ENCODE measurements at regions not wholly inside any gene's neighbourhood (a gene's known extent, or its start where the extent isn't known, plus 50 kb on each side); places are given as distances from the start of the nearest gene placed in this dataset.

DNA sequence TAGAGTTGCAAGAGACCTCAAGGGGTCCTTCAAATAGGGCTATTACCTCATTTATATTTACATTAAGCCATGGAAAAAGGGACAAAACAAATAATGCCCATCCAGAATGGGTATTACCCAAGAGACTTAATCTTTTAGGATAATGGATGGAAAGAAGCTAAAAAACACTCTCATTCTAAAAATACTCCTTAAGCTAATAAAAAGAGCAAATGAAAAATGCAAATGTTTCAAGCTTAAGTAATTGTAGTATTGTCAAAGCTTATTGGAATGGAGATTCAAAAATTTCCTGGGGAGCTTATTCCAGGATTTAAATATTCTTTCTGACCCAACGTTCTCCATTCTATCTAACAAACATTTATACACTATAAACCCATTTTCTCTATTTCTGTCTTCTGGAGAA is 107.8 kb upstream of the SPIN4 start:
- no peak for TF ChIP-seq POLR2A (IDR thresholded peaks at IDR 0.05; ENCODE audit: extremely low read depth, insufficient read length)
- TF ChIP-seq, protein P1, sequence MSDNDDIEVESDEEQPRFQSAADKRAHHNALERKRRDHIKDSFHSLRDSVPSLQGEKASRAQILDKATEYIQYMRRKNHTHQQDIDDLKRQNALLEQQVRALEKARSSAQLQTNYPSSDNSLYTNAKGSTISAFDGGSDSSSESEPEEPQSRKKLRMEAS (IDR thresholded peaks at IDR 0.05; ENCODE audit: low read depth, low read length), result no peak
- TF ChIP-seq, protein P2, sequence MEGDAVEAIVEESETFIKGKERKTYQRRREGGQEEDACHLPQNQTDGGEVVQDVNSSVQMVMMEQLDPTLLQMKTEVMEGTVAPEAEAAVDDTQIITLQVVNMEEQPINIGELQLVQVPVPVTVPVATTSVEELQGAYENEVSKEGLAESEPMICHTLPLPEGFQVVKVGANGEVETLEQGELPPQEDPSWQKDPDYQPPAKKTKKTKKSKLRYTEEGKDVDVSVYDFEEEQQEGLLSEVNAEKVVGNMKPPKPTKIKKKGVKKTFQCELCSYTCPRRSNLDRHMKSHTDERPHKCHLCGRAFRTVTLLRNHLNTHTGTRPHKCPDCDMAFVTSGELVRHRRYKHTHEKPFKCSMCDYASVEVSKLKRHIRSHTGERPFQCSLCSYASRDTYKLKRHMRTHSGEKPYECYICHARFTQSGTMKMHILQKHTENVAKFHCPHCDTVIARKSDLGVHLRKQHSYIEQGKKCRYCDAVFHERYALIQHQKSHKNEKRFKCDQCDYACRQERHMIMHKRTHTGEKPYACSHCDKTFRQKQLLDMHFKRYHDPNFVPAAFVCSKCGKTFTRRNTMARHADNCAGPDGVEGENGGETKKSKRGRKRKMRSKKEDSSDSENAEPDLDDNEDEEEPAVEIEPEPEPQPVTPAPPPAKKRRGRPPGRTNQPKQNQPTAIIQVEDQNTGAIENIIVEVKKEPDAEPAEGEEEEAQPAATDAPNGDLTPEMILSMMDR (IDR thresholded peaks at IDR 0.05; ENCODE audit: low read depth, low read length), result no peak

All from NB4 (cell line).